Tibial nerve (tissue), 4 donors: ENCODE measurements at regions not wholly inside any gene's neighbourhood (a gene's known extent, or its start where the extent isn't known, plus 50 kb on each side); places are given as distances from the start of the nearest gene placed in this dataset.

Experiments used
- DNase-seq, 2 donors: peaks; one replicate each; pipeline ENCODE4 v3.0.0-alpha.2; 2019; ENCODE audit warnings: low spot score in 2 of 2
- H3K27ac ChIP-seq, 4 donors: fragments of 200-600 bp; sonication (generic) in 3 of 4; one replicate each; pipeline ENCODE4 v1.5.1; 2017 to 2019; ENCODE audit warnings: mild to moderate bottlenecking in 1 of 4
- H3K27me3 ChIP-seq, 2 donors: fragments of 200-600 bp; sonication (generic) in 1 of 2; one replicate each; pipeline versions ENCODE4 v1.5.1 to v1.6.0; 2017 to 2019
- H3K36me3 ChIP-seq, 3 donors: fragments of 200-600 bp; sonication (generic); one replicate each; pipeline ENCODE4 v1.5.1; 2018 to 2019
- H3K4me1 ChIP-seq, 4 donors: fragments of 200-600 bp; sonication (generic) in 3 of 4; one replicate each; pipeline ENCODE4 v1.5.1; 2017 to 2019
- H3K4me3 ChIP-seq, 4 donors: fragments of 200-600 bp; sonication (generic) in 3 of 4; one replicate each; pipeline ENCODE4 v1.5.1; 2017 to 2019; ENCODE audit warnings: mild to moderate bottlenecking in 1 of 4, moderate library complexity in 1 of 4
- H3K9me3 ChIP-seq, 4 donors: fragments of 200-600 bp; sonication (generic) in 3 of 4; one replicate each; pipeline ENCODE4 v1.5.1; 2017 to 2019
- EP300 ChIP-seq, 2 donors: sonication (generic); formaldehyde crosslinking; IDR thresholded peaks; one replicate each; pipeline ENCODE4 v1.6.1; 2017; ENCODE audit warnings: antibody characterized with exemption in 2 of 2, mild to moderate bottlenecking in 1 of 2
- POLR2A ChIP-seq, 2 donors: fragments of 450-650 bp; IDR thresholded peaks; one replicate each; pipeline ENCODE4 v1.6.1; 2017; ENCODE audit warnings: antibody characterized with exemption in 2 of 2, mild to moderate bottlenecking in 2 of 2, moderate library complexity in 2 of 2
- WGBS, 2 donors: methylation state at CpG; one replicate each; pipeline ENCODE4 v1.1.5; 2018; 5-methylcytosine and 5-hydroxymethylcytosine counted together
- TF ChIP-seq, protein P1 (sequence below), 5 experiments: fragments of 200-600 bp in 3 of 5; fragments of 450-650 bp in 2 of 5; sonication (generic) in 3 of 5; IDR thresholded peaks; one replicate each; pipeline ENCODE4 v1.5.1; 2016 to 2019; ENCODE audit warnings: antibody characterized with exemption in 5 of 5, mild to moderate bottlenecking in 3 of 5, moderate library complexity in 2 of 5

- Histone ChIP-seq H3K27ac (no peak overlapping the region), H3K27me3 (no peaks in the 10 kb centered on the region), H3K9me3 (no peaks in the 10 kb centered on the region), H3K4me1 (peaks cover 0 to 6% (median 6%) of the 10 kb centered on the region in 4 donors), H3K4me3 (no peak overlapping the region), H3K36me3 (no peaks in the 10 kb centered on the region)
- no peak for DNase-seq
- TF ChIP-seq EP300 (IDR thresholded peaks at IDR 0.05) (no peak), POLR2A (IDR thresholded peaks at IDR 0.05) (no peak)
- TF ChIP-seq, protein P1, sequence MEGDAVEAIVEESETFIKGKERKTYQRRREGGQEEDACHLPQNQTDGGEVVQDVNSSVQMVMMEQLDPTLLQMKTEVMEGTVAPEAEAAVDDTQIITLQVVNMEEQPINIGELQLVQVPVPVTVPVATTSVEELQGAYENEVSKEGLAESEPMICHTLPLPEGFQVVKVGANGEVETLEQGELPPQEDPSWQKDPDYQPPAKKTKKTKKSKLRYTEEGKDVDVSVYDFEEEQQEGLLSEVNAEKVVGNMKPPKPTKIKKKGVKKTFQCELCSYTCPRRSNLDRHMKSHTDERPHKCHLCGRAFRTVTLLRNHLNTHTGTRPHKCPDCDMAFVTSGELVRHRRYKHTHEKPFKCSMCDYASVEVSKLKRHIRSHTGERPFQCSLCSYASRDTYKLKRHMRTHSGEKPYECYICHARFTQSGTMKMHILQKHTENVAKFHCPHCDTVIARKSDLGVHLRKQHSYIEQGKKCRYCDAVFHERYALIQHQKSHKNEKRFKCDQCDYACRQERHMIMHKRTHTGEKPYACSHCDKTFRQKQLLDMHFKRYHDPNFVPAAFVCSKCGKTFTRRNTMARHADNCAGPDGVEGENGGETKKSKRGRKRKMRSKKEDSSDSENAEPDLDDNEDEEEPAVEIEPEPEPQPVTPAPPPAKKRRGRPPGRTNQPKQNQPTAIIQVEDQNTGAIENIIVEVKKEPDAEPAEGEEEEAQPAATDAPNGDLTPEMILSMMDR (IDR thresholded peaks at IDR 0.05): no peak
- WGBS, 2 donors: 53 to 64% methylated on average over 3 of the region's 3 CpGs
Measured at GRCh38 chr7:140249036-140249806, 72.4 kb upstream of the KDM7A start.

DNA sequence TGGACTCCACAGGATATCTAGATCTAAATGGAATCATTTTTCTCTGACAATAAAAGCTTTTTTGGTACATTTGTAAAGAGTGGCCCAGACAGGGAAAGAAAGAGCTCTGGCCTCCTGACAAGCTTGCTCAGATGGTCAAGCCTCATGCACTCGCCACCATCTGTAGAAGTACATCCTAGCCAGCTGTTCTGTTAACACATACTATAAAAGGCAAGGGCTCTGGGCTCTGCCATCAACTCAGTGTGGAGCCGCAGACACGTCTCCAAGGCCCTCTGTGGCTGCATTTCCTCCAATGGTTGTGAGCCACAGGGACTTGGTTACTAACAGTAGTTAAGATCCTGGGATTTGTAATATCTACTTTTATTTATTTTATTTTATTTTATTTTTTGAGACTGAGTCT is 70.8 kb upstream of the KDM7A start:
- Histone ChIP-seq H3K27ac (no peak overlapping the region), H3K36me3 (no peaks in the 10 kb centered on the region), H3K27me3 (no peaks in the 10 kb centered on the region), H3K4me1 (peaks cover 0 to 7% (median 0%) of the 10 kb centered on the region in 4 donors), H3K4me3 (no peak overlapping the region), H3K9me3 (no peaks in the 10 kb centered on the region)
- WGBS, 2 donors: 66 to 75% methylated on average over 3 of the region's 3 CpGs
- no peak for TF ChIP-seq EP300 (IDR thresholded peaks at IDR 0.05)
- TF ChIP-seq POLR2A (IDR thresholded peaks at IDR 0.05): no peak
- TF ChIP-seq, protein P1 (IDR thresholded peaks at IDR 0.05): no peak
- DNase-seq: no peak

DNA sequence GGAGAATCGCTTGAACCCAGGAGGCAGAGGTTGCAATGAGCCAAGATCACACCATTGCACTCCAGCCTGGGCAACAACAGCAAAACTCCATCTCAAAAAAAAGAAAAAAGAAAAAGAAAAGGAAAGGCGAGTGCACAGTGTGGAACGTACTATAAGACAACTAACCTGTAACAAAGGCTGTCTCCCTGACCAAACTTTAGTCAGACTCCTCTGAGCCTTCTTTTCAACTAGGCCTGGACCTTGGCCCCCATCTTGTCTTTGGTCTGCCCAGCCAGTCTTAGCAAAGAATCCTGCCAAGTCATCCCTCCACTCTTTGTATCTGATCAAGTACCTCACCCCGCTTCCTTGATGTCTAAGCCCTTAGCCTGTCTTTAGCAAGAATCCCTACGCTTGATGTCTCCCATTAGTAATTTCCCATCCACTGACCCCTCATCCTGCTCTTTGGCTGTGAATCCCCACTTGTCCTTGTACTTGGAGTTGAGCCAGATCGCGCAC is 68.9 kb upstream of the KDM7A start:
- 87 to 88% methylated on average over 7 of the region's 7 CpGs for WGBS, 2 donors

DNA sequence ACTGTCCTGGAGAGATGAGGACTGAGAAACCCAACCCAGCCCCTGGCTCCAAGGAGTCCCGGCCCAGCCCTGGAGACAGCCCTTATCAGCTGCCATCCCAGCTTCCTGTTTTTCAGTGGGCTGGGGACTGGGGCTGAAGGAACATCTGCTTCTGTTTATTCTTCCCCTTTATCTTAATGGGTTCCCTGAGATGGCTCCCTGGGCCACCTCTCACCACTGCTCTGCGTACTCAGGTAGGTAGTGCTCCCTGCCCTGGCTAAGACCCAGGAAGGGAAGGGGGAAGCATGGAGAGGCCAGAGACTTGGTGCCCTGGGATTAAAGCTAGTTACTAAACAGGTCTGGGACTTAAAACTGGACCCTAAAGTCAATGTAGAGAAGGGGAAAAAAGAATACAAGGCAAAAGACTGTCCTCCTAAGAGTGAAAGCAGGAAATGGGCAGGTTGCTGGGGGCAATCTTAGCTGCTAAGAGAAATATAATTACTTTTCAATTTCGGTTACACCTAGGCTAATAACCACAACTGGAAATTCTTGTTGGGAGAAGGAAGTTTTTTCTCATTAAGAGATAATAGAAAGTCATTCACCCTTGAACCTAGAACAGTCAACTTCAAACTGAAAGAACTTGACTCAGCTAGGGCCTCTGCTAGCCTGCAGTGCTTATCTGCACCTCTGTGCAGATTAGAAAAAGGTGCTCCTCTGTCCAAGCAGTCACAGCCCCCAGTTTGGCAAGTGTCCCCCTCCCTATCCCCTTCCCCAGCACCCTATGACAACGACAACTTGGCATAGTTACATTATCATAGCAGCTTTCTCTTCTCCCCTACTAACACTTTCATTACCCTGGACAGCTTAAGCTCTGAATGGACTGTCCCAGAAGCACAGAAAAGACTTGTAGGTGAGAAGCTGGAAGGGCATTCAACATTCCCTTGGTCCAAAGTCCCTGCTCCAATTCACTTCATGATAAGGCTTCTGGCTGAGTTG is 65.6 kb upstream of the KDM7A start:
- H3K27me3 ChIP-seq: no peaks in the 10 kb centered on the region
- peak overlapping the region in 1 of 4 donors; percentile 62 for H3K27ac ChIP-seq
- H3K4me3 ChIP-seq: no peak overlapping the region
- no peaks in the 10 kb centered on the region for H3K36me3 ChIP-seq
- peaks cover 0 to 7% (median 0%) of the 10 kb centered on the region in 4 donors for H3K4me1 ChIP-seq
- DNase-seq: no peak
- no peak for TF ChIP-seq EP300 (IDR thresholded peaks at IDR 0.05)
- no peak for TF ChIP-seq POLR2A (IDR thresholded peaks at IDR 0.05)
- H3K9me3 ChIP-seq: no peaks in the 10 kb centered on the region
- 53 to 62% methylated on average over 4 of the region's 4 CpGs for WGBS, 2 donors

More for the DNA sequence above, 68.9 kb upstream of the KDM7A start:
- Histone ChIP-seq H3K4me3 (no peak overlapping the region), H3K27ac (no peak overlapping the region), H3K27me3 (no peaks in the 10 kb centered on the region), H3K36me3 (no peaks in the 10 kb centered on the region), H3K9me3 (no peaks in the 10 kb centered on the region), H3K4me1 (peaks cover 0 to 12% (median 0%) of the 10 kb centered on the region in 4 donors)
- no peak for DNase-seq
- TF ChIP-seq EP300 (IDR thresholded peaks at IDR 0.05): no peak
- no peak for TF ChIP-seq POLR2A (IDR thresholded peaks at IDR 0.05)
- TF ChIP-seq, protein P1 (IDR thresholded peaks at IDR 0.05): no peak

- 67 to 74% methylated on average over 2 of the region's 2 CpGs for WGBS, 2 donors
- DNase-seq: no peak
Measured at GRCh38 chr7:140239653-140239935, 62.8 kb upstream of the KDM7A start.

More at GRCh38 chr7:140239653-140239935, 62.8 kb upstream of the KDM7A start:
- no peaks in the 10 kb centered on the region for H3K9me3 ChIP-seq
- no peak overlapping the region for H3K4me3 ChIP-seq
- no peaks in the 10 kb centered on the region for H3K36me3 ChIP-seq
- H3K27ac ChIP-seq: peak overlapping the region in 1 of 4 donors; percentile 26
- peaks cover 0 to 7% (median 0%) of the 10 kb centered on the region in 4 donors for H3K4me1 ChIP-seq
- H3K27me3 ChIP-seq: no peaks in the 10 kb centered on the region
- no peak for TF ChIP-seq POLR2A (IDR thresholded peaks at IDR 0.05)
- TF ChIP-seq, protein P1 (IDR thresholded peaks at IDR 0.05): no peak
- TF ChIP-seq EP300 (IDR thresholded peaks at IDR 0.05): no peak
